ENCODE measurements at regions not wholly inside any gene's neighbourhood (a gene's known extent, or its start where the extent isn't known, plus 50 kb on each side); places are given as distances from the start of the nearest gene placed in this dataset.

GRCh38 chr20:3323398-3323797, 84.1 kb downstream of the DNAAF9 start:
- TF ChIP-seq, protein P1, sequence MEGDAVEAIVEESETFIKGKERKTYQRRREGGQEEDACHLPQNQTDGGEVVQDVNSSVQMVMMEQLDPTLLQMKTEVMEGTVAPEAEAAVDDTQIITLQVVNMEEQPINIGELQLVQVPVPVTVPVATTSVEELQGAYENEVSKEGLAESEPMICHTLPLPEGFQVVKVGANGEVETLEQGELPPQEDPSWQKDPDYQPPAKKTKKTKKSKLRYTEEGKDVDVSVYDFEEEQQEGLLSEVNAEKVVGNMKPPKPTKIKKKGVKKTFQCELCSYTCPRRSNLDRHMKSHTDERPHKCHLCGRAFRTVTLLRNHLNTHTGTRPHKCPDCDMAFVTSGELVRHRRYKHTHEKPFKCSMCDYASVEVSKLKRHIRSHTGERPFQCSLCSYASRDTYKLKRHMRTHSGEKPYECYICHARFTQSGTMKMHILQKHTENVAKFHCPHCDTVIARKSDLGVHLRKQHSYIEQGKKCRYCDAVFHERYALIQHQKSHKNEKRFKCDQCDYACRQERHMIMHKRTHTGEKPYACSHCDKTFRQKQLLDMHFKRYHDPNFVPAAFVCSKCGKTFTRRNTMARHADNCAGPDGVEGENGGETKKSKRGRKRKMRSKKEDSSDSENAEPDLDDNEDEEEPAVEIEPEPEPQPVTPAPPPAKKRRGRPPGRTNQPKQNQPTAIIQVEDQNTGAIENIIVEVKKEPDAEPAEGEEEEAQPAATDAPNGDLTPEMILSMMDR (IDR thresholded peaks at IDR 0.05; ENCODE audit: extremely low read depth in 1 of 2, insufficient read depth in 1 of 2, low read depth in 1 of 2, low read length in 2 of 2): no peak
- TF ChIP-seq, protein P2, sequence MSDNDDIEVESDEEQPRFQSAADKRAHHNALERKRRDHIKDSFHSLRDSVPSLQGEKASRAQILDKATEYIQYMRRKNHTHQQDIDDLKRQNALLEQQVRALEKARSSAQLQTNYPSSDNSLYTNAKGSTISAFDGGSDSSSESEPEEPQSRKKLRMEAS (IDR thresholded peaks at IDR 0.05; ENCODE audit: insufficient read depth, insufficient read length): no peak
